PC-3 (cell line): ENCODE measurements at regions not wholly inside any gene's neighbourhood (a gene's known extent, or its start where the extent isn't known, plus 50 kb on each side); places are given as distances from the start of the nearest gene placed in this dataset.

Source experiments
- ATAC-seq: fragments of 200-7000 bp; cut with Tn5 transposase; 2 replicates; pipeline ENCODE4 v1.9.1; 2020; ENCODE audit warnings: mild to moderate bottlenecking, moderate library complexity
- BruUV-seq: library from RNA; stranded (reverse); fragments of 400-500 nt; replicated peaks from 2 replicates; lab custom pipeline; 2021; lab: Mats Ljungman, UMichigan
- CTCF ChIA-PET: fragments of 300-600 bp; sonication (Branson Sonifier 250); formaldehyde crosslinking; loops from one replicate; lab custom pipeline; 2022; ENCODE audit warnings: antibody characterized with exemption; lab: Charles Lee
- POLR2A ChIA-PET: fragments of 300-600 bp; sonication (Branson Sonifier 250); formaldehyde crosslinking; loops from one replicate; lab custom pipeline; 2022; ENCODE audit warnings: antibody characterized with exemption; ENCODE audit not compliant: unreplicated experiment; lab: Charles Lee
- DNase-seq: peaks from one replicate; pipeline ENCODE4 v3.0.0-alpha.2; 2015
- H2AFZ ChIP-seq: fragments of 300-600 bp; sonication (generic); 2 replicates; pipeline ENCODE4 v1.6.0; 2016; ENCODE audit warnings: antibody characterized with exemption, low read length
- H3F3A ChIP-seq: fragments of 300-600 bp; sonication (generic); one replicate; pipeline ENCODE4 v1.6.0; 2017; ENCODE audit warnings: antibody characterized with exemption, low read length, control low read depth, mild to moderate bottlenecking; ENCODE audit not compliant: unreplicated experiment
- H3K27ac ChIP-seq: fragments of 300-600 bp; sonication (generic); 2 replicates; pipeline ENCODE4 v1.5.1; 2016; ENCODE audit warnings: mild to moderate bottlenecking, low read length
- H3K27me3 ChIP-seq: fragments of 300-600 bp; sonication (generic); 2 replicates; pipeline ENCODE4 v1.6.1; 2016; ENCODE audit warnings: low read length, mixed read lengths
- H3K36me3 ChIP-seq: fragments of 300-600 bp; sonication (generic); 2 replicates; pipeline ENCODE4 v1.6.1; 2016; ENCODE audit warnings: low read depth, mixed run types, low read length, mixed read lengths
- H3K4me1 ChIP-seq: fragments of 300-600 bp; sonication (generic); 2 replicates; pipeline ENCODE4 v1.5.1; 2016; ENCODE audit warnings: low read length; ENCODE audit not compliant: insufficient read depth
- H3K4me2 ChIP-seq: fragments of 300-600 bp; sonication (generic); 2 replicates; pipeline ENCODE4 v1.6.0; 2016; ENCODE audit warnings: low read length
- H3K4me3 ChIP-seq: fragments of 300-600 bp; sonication (generic); 2 replicates; pipeline ENCODE4 v1.5.1; 2016; ENCODE audit warnings: mild to moderate bottlenecking, low read length, mixed read lengths
- H3K79me2 ChIP-seq: fragments of 300-600 bp; sonication (generic); 2 replicates; pipeline ENCODE4 v1.6.1; 2017; ENCODE audit warnings: low read length, mixed read lengths
- H3K9ac ChIP-seq: fragments of 300-600 bp; sonication (generic); 2 replicates; pipeline ENCODE4 v1.6.0; 2016; ENCODE audit warnings: mild to moderate bottlenecking, low read length
- H3K9me2 ChIP-seq: fragments of 300-600 bp; sonication (generic); replicated peaks from 2 replicates; pipeline ENCODE4 v1.6.1; 2016; ENCODE audit warnings: mixed run types, low read length, mixed read lengths
- H3K9me3 ChIP-seq: fragments of 300-600 bp; sonication (generic); 2 replicates; pipeline ENCODE4 v1.6.1; 2016; ENCODE audit warnings: low read length, mixed read lengths
- H4K20me1 ChIP-seq: fragments of 300-600 bp; sonication (generic); 2 replicates; pipeline ENCODE4 v1.6.1; 2016; ENCODE audit warnings: low read length, mixed read lengths
- CTCF ChIP-seq: fragments of 300-600 bp; sonication (generic); conservative IDR thresholded peaks from 2 replicates; pipeline ENCODE4 v1.5.1; 2017; ENCODE audit warnings: antibody characterized with exemption, low read depth, mild to moderate bottlenecking, low read length
- EZH2 ChIP-seq: fragments of 300-600 bp; sonication (generic); IDR thresholded peaks from one replicate; pipeline ENCODE4 v1.6.1; 2017; ENCODE audit warnings: antibody characterized with exemption, mild to moderate bottlenecking, low read length; ENCODE audit not compliant: unreplicated experiment
- EZH2phosphoT487 ChIP-seq: fragments of 300-600 bp; sonication (generic); IDR thresholded peaks from 2 replicates; pipeline ENCODE4 v1.6.1; 2018; ENCODE audit warnings: mild to moderate bottlenecking, antibody characterized with exemption, low read length, borderline replicate concordance
- intact Hi-C: fragments of 100-400 bp; cut with micrococcal nuclease; formaldehyde crosslinking; loops from 2 replicates; pipeline ENCODE4 v1.9.0; 2023

GRCh38 chr10:123262456-123262855, 108.3 kb downstream of the BUB3 start:
- H3K9ac ChIP-seq = no peak overlapping the region
- no peaks in the 10 kb centered on the region for H3F3A ChIP-seq
- H3K4me3 ChIP-seq = no peak overlapping the region
- DNase-seq (no peak), ATAC-seq (no peak)
- H3K36me3 ChIP-seq = no peaks in the 10 kb centered on the region
- H3K27ac ChIP-seq = no peak overlapping the region
- 0 out of 2 replicates have a peak, but pooled peaks cover 6% of the 10 kb centered on the region for H3K4me1 ChIP-seq
- POLR2A ChIA-PET = no interaction called here
- H3K4me2 ChIP-seq = no peak overlapping the region
- H3K27me3 ChIP-seq = no peaks in the 10 kb centered on the region
- H3K79me2 ChIP-seq = no peaks in the 10 kb centered on the region
- no peak overlapping the region for H2AFZ ChIP-seq
- BruUV-seq = no TSS peak
- no peaks in the 10 kb centered on the region for H4K20me1 ChIP-seq
- no peaks in the 10 kb centered on the region for H3K9me2 ChIP-seq
- TF ChIP-seq EZH2 (no peak), CTCF (no peak), EZH2phosphoT487 (no peak)
- CTCF ChIA-PET = no interaction called here
- H3K9me3 ChIP-seq = no peaks in the 10 kb centered on the region
- intact Hi-C loops = no loop called here

- no peak overlapping the region for H3K4me2 ChIP-seq
- H3K9ac ChIP-seq = no peak overlapping the region
- no peak overlapping the region for H3K4me3 ChIP-seq
- no peaks in the 10 kb centered on the region for H3K79me2 ChIP-seq
- BruUV-seq = no TSS peak
- H3K27me3 ChIP-seq = no peaks in the 10 kb centered on the region
- no peaks in the 10 kb centered on the region for H3F3A ChIP-seq
- ChIA-PET CTCF (no interaction called here), POLR2A (no interaction called here)
- no peaks in the 10 kb centered on the region for H4K20me1 ChIP-seq
- ATAC-seq (no peak), DNase-seq (peak; percentile 15)
- intact Hi-C loops = no loop called here
- no peaks in the 10 kb centered on the region for H3K9me3 ChIP-seq
- no peak overlapping the region for H3K27ac ChIP-seq
- no peak for TF ChIP-seq CTCF
- no peak for TF ChIP-seq EZH2phosphoT487
- no peak for TF ChIP-seq EZH2
- no peaks in the 10 kb centered on the region for H3K36me3 ChIP-seq
- no peak overlapping the region for H2AFZ ChIP-seq
- no peaks in the 10 kb centered on the region for H3K9me2 ChIP-seq
- H3K4me1 ChIP-seq = peaks cover 9% of the 10 kb centered on the region; the same call in 1 of the 2 replicates
These were observed 112.8 kb downstream of the BUB3 start for GRCh38 chr10:123266971-123267370.

DNA sequence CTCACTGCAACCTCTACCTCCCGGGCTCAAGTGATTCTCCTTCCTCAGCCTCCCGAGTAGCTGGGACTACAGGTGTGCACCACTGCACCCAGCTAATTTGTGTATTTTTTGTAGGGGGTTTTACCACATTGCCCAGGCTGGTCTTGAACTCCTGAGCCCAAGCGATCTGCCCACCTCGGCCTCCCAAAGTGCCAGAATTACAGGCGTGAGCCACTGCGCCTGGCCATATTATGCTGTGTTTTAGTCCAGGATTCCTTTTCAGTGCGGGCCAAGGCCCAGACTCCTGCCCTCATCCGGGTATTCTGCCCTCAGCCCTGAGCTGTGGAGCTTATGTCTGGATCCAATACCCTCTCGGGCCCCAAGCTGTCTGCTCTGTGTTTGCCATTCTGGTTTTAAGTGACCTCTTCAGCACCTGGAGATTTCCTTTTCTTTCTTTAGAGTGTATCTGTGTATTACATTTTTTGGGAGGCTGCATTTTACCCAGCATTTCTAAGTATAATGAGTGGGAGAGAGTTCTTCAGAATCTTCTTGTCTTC, 114.9 kb downstream of the BUB3 start:
- Histone ChIP-seq H3K4me1 (peaks cover 9% of the 10 kb centered on the region; the same call in 1 of the 2 replicates), H3K9me2 (no peaks in the 10 kb centered on the region), H3K4me2 (no peak overlapping the region), H3K79me2 (no peaks in the 10 kb centered on the region), H3K36me3 (no peaks in the 10 kb centered on the region), H3K9ac (no peak overlapping the region), H2AFZ (no peak overlapping the region), H4K20me1 (no peaks in the 10 kb centered on the region), H3K4me3 (no peak overlapping the region), H3K27ac (no peak overlapping the region), H3K27me3 (no peaks in the 10 kb centered on the region), H3K9me3 (no peaks in the 10 kb centered on the region), H3F3A (no peaks in the 10 kb centered on the region)
- ATAC-seq (no peak), DNase-seq (no peak)
- CTCF ChIA-PET = no interaction called here
- intact Hi-C loops = no loop called here
- no peak for TF ChIP-seq EZH2phosphoT487
- no TSS peak for BruUV-seq
- POLR2A ChIA-PET = no interaction called here
